Non-pigmented ciliary epithelial cell (primary cell): ENCODE measurements at regions not wholly inside any gene's neighbourhood (a gene's known extent, or its start where the extent isn't known, plus 50 kb on each side); places are given as distances from the start of the nearest gene placed in this dataset.

Experiments used
- DNase-seq: peaks from one replicate; pipeline ENCODE4 v3.0.0-alpha.2; 2010; ENCODE audit warnings: low read depth

DNA sequence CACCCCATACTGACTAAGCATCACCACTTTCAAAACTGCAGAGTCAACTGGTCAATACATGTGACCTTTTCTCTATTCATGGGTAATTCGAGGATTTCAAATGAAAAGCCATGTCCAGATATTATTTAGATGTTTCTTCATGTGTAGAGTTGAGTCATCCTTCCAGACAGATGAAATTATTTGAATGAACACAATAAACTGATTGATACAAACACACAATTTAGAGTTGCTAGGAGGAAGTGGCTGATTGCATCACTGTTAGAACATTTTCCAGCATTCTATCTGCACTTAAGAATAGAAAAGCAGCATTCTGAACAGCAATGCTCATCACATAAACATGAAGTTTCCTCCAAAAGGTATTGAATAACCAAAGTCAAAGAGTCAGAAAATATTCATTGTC, 273.5 kb upstream of the SOX5 start:
- DNase-seq = peak; percentile 46

DNA sequence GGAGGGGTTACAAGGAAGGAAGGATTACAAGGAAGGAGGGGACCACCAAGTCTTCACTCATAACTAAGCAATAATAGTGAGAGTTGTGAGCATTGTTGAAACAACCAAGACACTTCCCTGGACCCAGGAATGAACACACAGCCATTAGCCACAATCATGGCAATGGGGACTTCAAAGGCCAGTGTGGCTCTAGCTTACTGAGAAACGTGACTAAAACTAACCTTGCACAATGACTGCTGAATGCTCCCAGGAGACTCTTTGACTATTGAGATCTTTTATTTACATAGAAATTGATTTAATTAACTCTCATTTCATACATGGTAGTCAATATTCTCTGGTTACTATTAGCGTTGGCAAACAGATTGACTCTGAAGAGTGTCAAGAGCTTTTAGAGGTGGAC, 263.0 kb upstream of the SOX5 start:
- DNase-seq = no peak

DNA sequence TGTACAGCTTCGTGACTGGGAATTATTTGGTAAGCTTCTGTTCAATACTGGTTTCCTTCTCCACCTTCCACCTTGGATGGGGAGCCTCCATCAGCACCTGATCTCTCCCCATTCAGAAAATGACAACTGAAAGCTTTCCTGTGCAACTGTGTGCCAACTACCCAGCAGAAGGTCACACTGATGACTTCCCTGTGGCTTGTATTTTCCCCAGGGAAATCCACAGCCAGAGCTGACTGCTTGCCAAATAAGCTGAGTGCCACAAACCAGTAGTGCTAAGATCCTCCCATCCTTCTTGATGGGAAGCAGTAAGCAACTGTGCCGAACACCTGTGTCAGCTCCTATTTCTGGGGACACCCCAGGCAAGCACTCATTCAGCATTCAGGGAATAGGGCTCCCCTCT, 257.2 kb upstream of the SOX5 start:
- DNase-seq = no peak

DNA sequence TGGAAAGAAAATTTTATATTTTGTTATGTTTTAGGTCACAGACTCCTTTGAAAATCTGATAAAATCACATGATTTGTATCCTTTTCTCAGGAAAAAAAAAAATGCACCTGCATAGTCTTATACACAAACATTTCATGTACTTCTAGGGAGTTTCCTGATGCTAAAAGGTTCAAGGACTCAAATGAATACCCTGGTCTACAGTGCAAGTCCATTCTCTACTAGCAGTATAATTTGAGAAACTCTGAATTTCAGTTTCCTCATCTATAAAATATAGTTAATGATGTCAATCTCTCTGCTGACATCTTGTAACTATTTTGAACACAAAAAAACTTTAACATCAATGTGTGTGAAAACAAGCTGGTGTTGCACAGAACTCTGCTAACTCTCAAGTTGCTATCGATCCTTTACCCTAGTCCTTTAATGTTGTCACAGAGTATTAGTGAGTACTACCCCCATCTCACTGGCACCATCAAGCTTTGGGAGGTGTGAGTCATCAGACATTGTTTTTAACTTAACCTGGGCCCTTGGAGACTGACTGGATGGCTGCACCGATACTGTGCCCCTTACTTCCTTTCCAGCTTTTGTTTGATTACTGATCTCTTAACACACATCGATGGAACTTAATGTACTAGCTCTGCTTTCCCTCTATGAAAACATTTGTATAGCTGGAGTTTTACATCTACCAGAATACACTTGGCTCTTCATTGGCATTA, 251.9 kb upstream of the SOX5 start:
- DNase-seq = no peak

DNA sequence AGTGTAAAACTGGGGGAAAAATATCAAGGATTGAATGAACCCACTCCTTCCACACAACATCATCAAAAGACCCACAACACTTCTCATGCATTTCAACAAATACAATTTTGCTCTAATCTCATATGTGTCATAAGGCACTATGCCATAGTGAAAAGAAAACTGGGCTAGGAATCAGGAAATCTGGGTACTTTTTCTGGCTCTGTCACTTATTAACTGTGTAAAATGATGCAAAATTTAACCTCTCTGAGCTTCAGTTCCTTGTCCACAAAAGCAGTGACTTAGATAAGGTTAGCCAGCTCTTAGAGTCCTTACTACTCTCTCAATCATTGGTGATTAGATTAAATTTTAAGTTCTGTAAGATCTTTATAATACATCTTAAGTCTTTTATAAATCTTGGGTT, 250.5 kb upstream of the SOX5 start:
- DNase-seq = no peak

DNA sequence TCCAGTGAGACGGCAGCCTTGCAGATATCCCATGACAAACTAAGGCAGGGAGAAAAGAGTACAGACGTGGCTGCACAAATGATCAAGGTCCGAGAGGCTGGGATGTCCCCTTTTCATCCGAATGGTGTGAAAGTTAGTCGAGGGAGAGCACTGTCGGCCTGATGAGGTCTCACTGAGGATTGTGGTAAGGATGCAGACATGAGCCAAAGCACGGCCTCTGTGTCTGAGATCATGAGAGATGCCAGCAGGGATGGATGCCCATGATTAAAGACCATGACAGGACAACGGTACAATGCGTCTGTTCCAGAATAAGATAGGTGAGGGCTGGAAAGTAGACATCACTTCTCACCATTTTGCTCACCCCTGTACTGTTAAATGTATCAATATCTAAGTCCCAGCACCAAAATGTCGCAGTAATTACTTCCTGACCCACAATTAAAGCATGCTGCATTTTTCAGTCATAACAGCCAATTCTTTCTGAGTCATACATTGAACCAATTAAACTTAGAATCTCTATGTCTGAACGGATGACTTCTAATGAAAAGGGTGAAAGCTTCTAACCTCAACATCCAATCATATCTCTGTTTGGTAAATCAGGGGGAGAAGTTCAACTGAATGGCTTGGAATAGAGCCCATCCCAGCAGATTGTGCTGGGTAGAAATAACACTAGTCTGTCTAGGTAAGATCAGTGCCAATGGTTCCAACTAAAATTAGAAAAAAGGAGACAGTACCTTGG, 249.6 kb upstream of the SOX5 start:
- DNase-seq = no peak

DNA sequence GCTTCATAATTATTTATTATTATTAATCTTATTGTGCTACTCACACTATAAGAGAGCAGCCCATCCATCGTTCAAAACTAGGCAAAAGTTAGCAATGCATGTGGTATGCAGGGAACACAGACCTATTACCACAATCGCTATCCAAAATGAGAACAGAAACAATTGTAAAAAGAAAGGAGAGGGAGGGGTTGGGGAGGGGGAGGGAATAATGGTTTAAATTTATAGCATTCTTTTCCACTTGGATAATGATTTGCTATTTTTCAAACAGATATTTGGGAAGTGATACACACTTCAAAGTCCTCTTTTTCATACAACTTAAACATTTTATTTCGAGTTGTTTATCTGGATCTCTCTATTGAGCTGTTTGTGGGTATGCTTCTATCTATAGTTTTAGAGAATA, 248.6 kb upstream of the SOX5 start:
- peak; percentile 35 for DNase-seq

DNA sequence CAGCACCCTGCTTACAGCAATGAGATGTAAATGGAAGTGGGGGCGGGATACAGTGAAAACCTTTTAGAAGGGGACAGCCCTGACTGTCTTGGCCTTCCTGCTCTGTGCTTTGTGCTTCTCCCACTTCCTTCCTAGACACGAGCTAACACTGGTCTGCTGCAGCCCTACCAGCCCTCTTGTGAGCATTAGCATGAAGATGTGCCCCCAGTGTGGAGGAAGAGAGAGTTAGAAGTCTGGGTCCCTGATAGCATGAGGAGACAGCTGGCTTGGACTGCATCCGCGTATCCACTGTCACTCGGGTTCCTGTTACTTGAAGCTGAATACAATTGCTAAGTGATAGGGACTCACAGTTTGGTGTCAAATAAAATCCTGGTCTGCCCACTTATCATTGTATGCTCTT, 248.1 kb upstream of the SOX5 start:
- DNase-seq = no peak

DNA sequence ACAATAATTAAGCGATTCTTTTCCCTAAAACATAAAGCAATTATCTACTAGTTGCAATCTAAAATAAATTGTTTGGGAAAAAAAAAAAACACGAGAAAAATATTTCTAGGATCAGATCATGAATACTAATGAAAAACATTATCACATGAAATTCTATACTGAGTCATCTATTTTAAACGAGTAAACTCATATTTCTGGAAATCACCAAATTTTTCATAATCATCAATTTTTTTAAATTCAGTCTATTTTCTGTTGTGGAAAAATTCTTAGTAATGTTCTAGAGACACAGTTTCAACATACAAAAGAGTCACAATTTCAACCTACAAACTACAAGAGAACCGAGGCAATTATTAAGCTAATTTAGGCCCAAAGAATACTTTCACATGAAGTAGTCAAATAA, 245.6 kb upstream of the SOX5 start:
- DNase-seq = no peak

DNA sequence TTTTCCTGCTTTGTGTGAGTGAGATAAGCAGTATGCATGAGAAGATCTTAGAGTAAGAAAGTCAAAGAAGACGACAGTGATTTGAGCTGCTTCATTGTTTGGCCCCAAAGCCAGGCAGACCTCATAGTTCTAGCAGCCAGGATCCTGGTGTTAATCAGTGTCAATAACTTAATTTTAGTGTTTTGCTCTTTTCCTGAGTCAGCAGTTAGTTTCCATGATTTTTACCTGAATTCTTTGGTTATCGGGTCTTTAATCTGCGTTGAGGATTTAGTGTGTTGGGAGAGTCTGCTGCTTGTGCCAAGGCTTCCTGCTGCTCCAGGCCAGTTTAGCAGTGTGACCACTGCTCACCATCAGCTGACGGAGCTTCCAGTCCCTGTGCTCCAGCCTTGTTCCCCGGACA, 241.6 kb upstream of the SOX5 start:
- DNase-seq = no peak

DNA sequence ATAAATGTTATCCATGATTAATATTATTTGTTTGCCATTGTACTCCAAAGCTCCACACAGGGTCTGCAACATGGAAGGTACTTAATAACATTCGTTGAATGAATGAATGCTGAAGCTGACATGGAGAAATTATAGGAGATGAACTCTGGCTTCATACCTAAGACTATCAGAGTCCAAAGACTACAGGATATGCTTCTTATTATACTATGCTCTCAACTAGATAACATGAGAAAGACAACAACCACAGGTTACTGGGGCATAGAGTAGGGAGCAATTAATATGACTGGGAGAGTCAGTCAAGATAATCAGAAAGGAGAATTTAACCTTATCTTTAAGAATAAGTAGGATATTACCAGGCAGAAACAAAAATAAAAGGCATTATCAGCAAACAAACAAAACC, 236.3 kb upstream of the SOX5 start:
- no peak for DNase-seq

DNA sequence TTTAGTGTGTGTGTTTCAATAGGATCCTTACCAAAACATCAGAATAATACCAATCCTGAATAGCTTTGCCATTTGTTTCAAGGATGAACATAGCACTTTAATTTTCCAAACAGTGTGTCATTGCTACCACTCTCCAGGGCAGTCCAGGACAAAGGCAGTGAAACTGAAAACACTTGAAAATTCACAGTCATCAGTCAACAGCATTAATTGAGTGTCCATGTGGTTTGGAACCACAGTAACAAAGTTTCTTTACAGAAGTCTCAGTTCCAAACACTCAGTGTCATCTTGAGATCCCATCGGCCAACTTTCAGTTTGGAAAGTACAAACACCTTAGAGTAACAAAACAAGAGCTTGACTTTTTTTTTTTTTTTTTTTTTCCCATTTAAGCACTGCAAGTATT, 228.4 kb upstream of the SOX5 start:
- DNase-seq = no peak

DNA sequence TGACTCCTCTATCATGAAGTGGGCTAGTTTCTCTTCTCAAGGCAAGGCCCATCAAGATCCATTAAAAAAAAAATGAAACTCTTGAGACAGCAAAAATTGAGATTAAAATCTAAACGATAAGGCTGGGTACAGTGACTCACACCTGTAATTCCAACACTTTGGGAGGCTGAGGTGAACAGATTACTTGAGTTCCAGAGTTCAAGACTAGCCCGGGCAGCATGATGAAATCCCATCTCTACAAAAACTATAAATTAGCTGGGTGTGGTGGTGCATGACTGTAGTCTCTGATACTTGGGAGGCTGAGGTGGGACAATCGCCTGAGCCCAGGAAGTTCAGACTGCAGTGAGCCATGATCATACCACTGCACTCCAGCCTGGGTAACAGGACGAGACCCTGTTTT, 226.5 kb upstream of the SOX5 start:
- no peak for DNase-seq

DNA sequence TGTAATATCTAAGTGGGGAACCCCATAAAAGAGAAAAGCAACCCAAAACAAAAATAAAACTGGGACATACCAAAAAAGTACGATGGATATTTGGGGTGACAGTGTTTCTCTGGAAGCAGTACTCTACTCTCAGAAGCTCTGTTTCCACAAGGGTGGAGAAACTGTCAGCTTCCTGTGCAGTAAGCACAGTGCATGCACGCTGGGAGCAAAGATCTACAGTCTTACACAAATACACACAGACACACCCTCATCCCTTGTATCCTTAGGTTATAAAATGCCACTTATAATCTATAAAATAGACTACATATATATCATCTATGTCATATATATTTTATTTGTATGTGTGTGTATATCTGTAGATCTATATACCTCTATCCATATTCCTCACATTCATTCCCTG, 225.8 kb upstream of the SOX5 start:
- no peak for DNase-seq

DNA sequence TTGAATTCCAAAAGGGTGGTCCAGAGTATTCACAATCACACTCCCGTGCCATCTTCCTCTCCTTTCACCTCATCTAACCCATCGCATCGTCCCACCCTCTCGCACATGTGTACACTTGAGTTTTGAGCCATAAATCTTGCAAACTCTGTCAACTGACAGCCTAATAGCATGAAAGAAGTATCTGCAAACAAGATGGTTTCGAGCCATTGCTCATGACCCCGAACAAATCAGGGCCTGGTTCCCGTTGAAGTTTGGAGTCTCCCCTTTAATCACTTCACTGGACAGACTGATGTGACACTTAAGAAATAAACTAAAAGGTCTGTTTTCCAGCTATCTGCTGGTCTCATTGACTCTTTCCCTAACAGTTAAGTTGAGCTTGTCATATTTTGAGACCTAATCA, 223.6 kb upstream of the SOX5 start:
- DNase-seq = no peak

DNA sequence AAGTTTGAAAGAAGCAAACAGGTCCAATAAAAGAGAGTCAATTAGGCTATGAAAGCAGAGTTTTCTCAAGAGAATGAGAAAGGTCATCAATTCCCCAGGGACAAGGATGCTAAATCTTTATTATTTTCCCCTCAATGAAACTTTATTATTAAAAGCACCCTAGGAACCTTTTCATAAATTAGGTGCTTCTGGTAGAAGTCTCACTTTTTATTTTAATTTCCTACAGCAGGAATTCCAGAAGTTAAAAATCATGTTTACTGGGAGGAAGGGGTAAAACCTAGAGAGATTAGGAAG, 223.2 kb upstream of the SOX5 start:
- no peak for DNase-seq

DNA sequence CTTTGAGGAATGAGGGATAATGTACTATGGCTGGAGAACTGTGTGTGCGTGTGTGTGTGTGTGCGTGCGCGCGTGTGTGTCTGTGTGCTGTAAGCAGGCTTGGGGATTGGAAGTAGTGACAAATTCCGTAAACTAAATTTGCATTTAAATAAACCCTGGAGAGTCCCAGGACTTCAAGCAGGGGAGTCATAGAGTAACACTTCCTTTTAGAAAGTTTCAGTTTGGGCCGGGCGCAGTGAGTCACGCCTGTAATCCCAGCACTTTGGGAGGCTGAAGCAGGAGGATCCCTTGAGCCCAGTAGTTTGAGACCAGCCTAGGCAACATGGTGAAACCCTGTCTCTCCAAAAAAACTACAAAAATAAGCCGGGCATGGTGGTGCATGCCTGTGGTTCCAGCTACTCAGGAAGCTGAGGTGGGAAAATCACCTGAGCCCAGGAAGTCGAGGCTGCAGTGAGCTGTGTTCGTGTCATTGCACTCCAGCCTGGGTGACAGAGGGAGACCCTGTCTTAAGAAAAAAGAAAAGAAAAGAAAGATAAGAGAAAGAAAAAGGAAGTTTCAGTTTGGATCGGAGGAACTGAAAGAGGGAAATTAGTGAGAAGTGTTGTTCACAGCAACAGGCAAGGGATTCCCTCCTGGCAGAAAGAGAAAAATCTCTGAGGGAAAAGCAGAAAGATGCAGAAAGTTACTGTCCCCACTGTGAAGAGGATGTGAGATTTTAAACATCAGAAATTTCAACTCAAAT, 222.7 kb upstream of the SOX5 start:
- DNase-seq = no peak

DNA sequence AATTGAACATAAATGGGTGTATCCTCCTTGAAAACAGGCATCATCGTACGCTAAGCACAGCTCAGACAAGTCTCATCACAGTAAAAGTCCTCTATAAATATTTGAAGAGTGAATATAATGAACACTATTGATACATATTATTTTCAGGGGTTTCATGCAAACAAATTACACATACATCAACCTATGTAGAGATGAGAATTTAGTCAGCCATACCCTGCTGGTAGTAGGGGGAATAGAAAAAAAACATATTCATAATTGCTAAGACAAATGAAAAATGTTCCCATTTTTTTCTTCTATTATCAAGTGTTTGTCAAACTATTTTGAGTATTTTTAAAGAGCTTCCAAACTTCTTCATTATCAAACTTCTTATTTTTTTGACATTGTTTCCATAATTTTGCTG, 205.6 kb upstream of the SOX5 start:
- DNase-seq = no peak

DNA sequence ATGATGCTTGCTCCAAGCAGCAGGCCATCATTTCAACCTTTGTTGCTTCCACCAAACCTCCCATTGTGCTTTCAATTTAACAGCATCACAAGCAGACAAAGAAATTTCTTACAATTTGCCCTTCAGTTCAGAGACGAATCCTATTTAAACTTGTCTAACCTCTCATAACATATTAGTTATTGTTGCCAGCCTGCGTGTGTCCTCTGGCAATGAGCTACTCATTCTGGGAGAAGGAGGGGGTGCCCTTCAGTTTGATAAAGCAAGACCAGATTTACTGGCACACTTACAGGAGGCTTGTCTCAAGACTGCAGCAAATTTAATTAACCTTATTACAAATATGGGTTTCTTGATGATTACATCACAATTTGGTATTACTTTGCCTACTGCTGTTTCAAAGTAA, 203.6 kb upstream of the SOX5 start:
- DNase-seq = no peak

DNA sequence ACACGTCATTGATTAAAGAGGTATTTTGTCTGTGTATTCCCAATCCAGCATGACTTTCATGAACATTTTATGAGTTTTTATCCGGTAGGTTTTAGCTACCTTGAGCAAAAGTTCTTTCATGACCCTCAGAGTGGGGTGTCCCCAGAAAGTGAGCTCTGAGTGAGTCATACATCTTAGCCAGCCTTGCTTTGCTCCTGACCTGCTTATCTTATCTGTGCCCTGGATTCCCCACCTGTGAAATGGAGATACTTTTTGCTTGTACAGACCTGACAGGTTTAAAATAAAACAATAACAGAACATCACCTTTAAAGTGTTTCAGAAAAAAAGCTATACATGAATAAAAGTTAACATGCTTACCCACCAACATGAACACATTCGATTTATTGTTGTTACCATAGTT, 202.8 kb upstream of the SOX5 start:
- no peak for DNase-seq

DNA sequence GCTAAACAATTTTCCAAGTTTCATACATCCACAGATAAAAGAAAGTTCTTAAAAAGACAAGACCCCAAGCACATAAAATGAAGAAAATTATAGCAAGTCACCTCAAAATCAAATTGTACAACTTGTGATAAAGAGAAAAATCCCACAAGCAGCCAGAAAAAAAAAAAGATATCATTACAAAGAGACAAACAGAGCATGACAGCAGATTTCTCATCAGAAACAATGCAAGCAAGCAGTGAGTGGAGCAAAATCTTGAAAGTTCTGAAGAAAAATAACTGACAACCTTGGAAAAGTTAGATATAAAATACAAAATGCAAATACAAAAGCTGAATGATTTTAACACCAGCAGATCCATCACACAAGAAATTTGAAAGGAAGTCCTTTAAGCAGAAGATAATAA, 194.5 kb upstream of the SOX5 start:
- no peak for DNase-seq

DNA sequence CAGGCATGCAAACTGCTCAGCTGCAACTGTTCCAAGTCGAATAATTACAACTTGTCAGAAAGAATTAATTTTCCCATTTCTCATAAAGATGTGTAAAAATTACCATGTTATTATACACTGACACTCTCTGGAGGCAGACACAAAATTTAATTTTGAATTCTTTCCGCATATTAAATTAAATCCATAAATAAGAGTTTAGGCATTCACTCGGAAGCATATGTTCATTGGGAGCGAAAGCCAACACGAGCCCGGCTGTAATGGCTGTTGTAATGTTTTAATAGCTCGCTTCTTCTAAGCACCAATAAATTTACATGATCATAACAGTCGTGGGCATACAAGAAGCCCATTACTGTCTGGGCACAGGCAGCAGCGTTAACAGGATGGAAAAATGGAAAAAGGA, 189.6 kb upstream of the SOX5 start:
- no peak for DNase-seq

DNA sequence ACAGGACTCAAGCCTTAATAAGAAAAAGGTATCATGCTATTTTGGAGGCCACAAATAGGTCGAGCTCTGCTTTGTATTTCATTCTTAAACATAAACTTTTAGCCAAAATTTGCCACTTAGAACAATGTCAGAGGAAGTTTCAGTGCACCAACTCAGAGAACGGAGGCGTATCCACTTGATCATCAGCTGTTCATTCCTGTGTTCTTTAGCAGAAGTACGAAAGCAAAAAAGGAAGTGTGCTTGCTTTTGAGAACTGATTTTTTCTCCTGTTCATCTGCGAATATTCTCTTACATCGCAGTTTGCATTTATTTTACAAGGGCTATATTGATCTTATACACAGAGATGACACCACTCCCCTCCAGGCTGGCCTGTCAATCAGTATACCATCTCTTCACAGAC, 188.6 kb upstream of the SOX5 start:
- no peak for DNase-seq
